Right lobe of liver (tissue), 4 donors: ENCODE measurements at regions not wholly inside any gene's neighbourhood (a gene's known extent, or its start where the extent isn't known, plus 50 kb on each side); places are given as distances from the start of the nearest gene placed in this dataset.

ENCODE experiments used
- POLR2A ChIP-seq: fragments of 450-650 bp; IDR thresholded peaks from one replicate; pipeline ENCODE4 v1.6.1; 2017; ENCODE audit warnings: antibody characterized with exemption, mild to moderate bottlenecking
- TF ChIP-seq, protein P1 (sequence below), 4 donors: fragments of 200-600 bp in 3 of 4; fragments of 450-650 bp in 1 of 4; IDR thresholded peaks; one replicate each; pipeline versions ENCODE4 v1.5.1 to v1.8.0; 2016 to 2022; ENCODE audit warnings: antibody characterized with exemption in 4 of 4, mild to moderate bottlenecking in 2 of 4
- donor health status: DM: no; HTN: no; CAD: no.
- donor health status: DM: no; HTN: no; CAD: no.
- donor health status: DM: no; HTN: yes; CAD: no.

- TF ChIP-seq, protein P1, sequence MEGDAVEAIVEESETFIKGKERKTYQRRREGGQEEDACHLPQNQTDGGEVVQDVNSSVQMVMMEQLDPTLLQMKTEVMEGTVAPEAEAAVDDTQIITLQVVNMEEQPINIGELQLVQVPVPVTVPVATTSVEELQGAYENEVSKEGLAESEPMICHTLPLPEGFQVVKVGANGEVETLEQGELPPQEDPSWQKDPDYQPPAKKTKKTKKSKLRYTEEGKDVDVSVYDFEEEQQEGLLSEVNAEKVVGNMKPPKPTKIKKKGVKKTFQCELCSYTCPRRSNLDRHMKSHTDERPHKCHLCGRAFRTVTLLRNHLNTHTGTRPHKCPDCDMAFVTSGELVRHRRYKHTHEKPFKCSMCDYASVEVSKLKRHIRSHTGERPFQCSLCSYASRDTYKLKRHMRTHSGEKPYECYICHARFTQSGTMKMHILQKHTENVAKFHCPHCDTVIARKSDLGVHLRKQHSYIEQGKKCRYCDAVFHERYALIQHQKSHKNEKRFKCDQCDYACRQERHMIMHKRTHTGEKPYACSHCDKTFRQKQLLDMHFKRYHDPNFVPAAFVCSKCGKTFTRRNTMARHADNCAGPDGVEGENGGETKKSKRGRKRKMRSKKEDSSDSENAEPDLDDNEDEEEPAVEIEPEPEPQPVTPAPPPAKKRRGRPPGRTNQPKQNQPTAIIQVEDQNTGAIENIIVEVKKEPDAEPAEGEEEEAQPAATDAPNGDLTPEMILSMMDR (IDR thresholded peaks at IDR 0.05), result no peak
- no peak for TF ChIP-seq POLR2A
Measured at GRCh38 chr12:97938031-97938430, 475.4 kb downstream of the RMST start.
